HAP-1 (cell line): ENCODE measurements at regions not wholly inside any gene's neighbourhood (a gene's known extent, or its start where the extent isn't known, plus 50 kb on each side); places are given as distances from the start of the nearest gene placed in this dataset.

ENCODE experiments used
- DNase-seq, 2 experiments: peaks; one replicate each; pipeline ENCODE4 v3.0.0-alpha.2; 2016 to 2020; ENCODE audit warnings: low spot score in 2 of 2
- H3K27me3 ChIP-seq: fragments of 250-450 bp; sonication (Bioruptor Pico); 2 replicates; pipeline ENCODE4 v1.5.1; 2020; ENCODE audit warnings: low read depth, mild to moderate bottlenecking, moderate library complexity
- H3K36me3 ChIP-seq: fragments of 250-450 bp; sonication (Bioruptor Pico); replicated peaks from 2 replicates; pipeline ENCODE4 v1.5.1; 2020; ENCODE audit warnings: mild to moderate bottlenecking
- H3K4me1 ChIP-seq: fragments of 250-450 bp; sonication (Bioruptor Pico); 2 replicates; pipeline ENCODE4 v1.5.1; 2020; ENCODE audit warnings: mild to moderate bottlenecking
- H3K4me3 ChIP-seq: fragments of 250-450 bp; sonication (Bioruptor Pico); 2 replicates; pipeline ENCODE4 v1.5.1; 2020; ENCODE audit warnings: mild to moderate bottlenecking, moderate library complexity
- H3K9me3 ChIP-seq: fragments of 250-450 bp; sonication (Bioruptor Pico); 2 replicates; pipeline ENCODE4 v1.5.1; 2020; ENCODE audit warnings: mild to moderate bottlenecking, moderate library complexity
- in situ Hi-C: fragments of 300-500 bp; cut with MboI; formaldehyde crosslinking; loops from 3 replicates; pipeline ENCODE4 v1.14.3; 2020; ENCODE audit warnings: low sequenced_read_pairs, inconsistent platforms, mixed read lengths

GRCh38 chr16:82421851-82422250, 204.9 kb upstream of the CDH13 start:
- in situ Hi-C loops, result no loop called here
- peaks cover 5% of the 10 kb centered on the region; the same call in 1 of the 2 replicates for H3K27me3 ChIP-seq
- no peaks in the 10 kb centered on the region for H3K9me3 ChIP-seq
- no peaks in the 10 kb centered on the region for H3K4me1 ChIP-seq
- H3K4me3 ChIP-seq, result no peak overlapping the region
- DNase-seq, result no peak
- no peaks in the 10 kb centered on the region for H3K36me3 ChIP-seq

DNA sequence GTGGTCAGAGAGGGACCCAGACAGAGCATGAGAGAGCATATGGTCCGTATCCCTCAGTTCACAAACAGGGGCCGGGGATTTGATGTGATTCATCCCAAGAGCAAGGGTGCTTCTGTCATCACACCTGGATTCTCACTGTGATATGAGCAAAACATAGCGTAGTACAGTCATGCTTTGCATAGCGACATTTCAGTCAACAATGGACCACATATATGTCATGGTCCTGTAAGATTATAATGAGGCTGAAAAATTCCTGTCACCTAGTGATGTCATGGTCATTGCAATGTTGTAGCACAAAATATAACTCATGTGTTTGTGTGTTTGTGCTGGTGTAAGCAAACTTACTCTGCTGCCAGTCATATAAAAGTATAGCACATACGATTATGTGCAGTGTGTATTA, 207.4 kb upstream of the CDH13 start:
- in situ Hi-C loops, result no loop called here
- H3K27me3 ChIP-seq, result peaks cover 5% of the 10 kb centered on the region; the same call in 1 of the 2 replicates
- H3K4me3 ChIP-seq, result no peak overlapping the region
- no peaks in the 10 kb centered on the region for H3K36me3 ChIP-seq
- no peak for DNase-seq
- H3K4me1 ChIP-seq, result no peaks in the 10 kb centered on the region
- H3K9me3 ChIP-seq, result no peaks in the 10 kb centered on the region

DNA sequence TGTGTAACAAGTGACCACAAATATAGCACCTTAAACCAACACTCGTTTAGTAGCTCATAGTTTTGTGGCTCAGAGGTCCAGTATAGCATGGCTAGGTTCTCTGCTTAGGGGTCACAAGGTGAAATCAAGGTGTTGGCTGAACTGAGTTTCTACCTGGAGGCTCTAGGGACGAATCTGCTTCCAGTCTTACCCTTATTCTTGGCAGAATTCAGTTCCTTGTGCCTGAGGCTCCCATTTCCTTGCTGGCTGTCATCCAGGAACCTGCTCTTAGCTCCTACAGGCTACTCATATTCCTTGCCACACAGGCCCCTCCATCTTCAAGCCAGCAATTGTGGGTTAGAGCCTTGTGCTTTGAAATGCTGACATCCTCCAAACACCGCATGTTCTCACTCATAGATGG, 212.3 kb upstream of the CDH13 start:
- Histone ChIP-seq H3K36me3 (no peaks in the 10 kb centered on the region), H3K27me3 (peaks cover 4% of the 10 kb centered on the region; the same call in 1 of the 2 replicates), H3K9me3 (no peaks in the 10 kb centered on the region), H3K4me3 (no peak overlapping the region), H3K4me1 (no peaks in the 10 kb centered on the region)
- DNase-seq, result no peak
- in situ Hi-C loops, result no loop called here

GRCh38 chr16:82412770-82413169, 214.0 kb upstream of the CDH13 start:
- Histone ChIP-seq H3K27me3 (no peaks in the 10 kb centered on the region; the same call in 1 of the 2 replicates), H3K36me3 (no peaks in the 10 kb centered on the region), H3K4me1 (no peaks in the 10 kb centered on the region), H3K9me3 (no peaks in the 10 kb centered on the region), H3K4me3 (no peak overlapping the region)
- DNase-seq, result no peak
- in situ Hi-C loops, result no loop called here

DNA sequence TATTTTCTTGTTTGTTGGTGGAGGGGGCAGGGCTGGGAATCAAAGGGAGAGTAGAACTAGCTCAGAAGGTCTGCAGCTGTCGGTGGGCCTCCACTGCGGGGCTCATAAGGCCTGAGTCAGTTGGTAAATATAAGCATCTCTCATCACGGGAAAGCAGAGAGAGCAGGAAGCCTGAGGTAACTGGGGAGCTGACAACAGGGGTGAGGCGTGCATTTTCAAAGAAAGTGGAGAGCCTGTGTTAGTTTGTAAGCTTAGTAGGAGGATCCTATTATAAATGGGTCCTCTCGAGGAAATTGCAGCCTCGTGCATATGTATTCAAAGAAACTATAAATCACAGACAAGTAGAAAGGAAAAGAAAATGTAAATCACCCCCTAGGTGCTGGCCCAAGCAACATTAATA, 221.0 kb upstream of the CDH13 start:
- in situ Hi-C loops, result no loop called here
- no peak for DNase-seq
- H3K9me3 ChIP-seq, result no peaks in the 10 kb centered on the region
- H3K27me3 ChIP-seq, result no peaks in the 10 kb centered on the region
- H3K4me3 ChIP-seq, result no peak overlapping the region
- no peaks in the 10 kb centered on the region for H3K36me3 ChIP-seq
- H3K4me1 ChIP-seq, result no peaks in the 10 kb centered on the region

GRCh38 chr16:82404586-82405315, 222.0 kb upstream of the CDH13 start:
- H3K27me3 ChIP-seq, result no peaks in the 10 kb centered on the region
- in situ Hi-C loops, result no loop called here
- H3K36me3 ChIP-seq, result no peaks in the 10 kb centered on the region
- no peak overlapping the region for H3K4me3 ChIP-seq
- no peaks in the 10 kb centered on the region for H3K9me3 ChIP-seq
- no peaks in the 10 kb centered on the region for H3K4me1 ChIP-seq
- DNase-seq, result no peak

GRCh38 chr16:82402665-82403218, 224.0 kb upstream of the CDH13 start:
- no peak overlapping the region for H3K4me3 ChIP-seq
- in situ Hi-C loops, result no loop called here

DNA sequence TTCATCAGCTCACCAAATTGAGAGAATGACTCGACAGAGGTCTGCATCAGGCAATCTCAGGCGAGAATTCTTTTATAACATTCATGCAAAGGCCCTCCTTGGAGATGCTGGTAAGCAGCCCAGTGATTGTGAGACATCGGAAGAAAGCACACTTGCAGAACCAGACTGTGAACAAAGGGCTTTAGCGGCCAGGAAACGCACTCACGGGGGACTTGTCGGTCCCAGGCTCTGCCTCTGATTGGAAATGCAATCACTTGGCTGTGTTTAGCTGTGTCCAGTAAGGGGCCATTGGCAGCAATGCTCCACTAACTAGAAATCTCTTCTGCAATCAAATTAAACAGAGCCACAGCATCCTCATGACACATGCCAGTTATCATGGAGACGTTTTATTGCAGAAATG, 226.7 kb upstream of the CDH13 start:
- Histone ChIP-seq H3K4me1 (no peaks in the 10 kb centered on the region), H3K27me3 (0 out of 2 replicates have a peak, but pooled peaks cover 3% of the 10 kb centered on the region), H3K9me3 (no peaks in the 10 kb centered on the region), H3K36me3 (no peaks in the 10 kb centered on the region), H3K4me3 (no peak overlapping the region)
- in situ Hi-C loops, result no loop called here
- no peak for DNase-seq

More at GRCh38 chr16:82402665-82403218, 224.0 kb upstream of the CDH13 start:
- H3K9me3 ChIP-seq, result no peaks in the 10 kb centered on the region
- DNase-seq, result no peak
- no peaks in the 10 kb centered on the region for H3K36me3 ChIP-seq
- 0 out of 2 replicates have a peak, but pooled peaks cover 3% of the 10 kb centered on the region for H3K27me3 ChIP-seq
- H3K4me1 ChIP-seq, result no peaks in the 10 kb centered on the region

DNA sequence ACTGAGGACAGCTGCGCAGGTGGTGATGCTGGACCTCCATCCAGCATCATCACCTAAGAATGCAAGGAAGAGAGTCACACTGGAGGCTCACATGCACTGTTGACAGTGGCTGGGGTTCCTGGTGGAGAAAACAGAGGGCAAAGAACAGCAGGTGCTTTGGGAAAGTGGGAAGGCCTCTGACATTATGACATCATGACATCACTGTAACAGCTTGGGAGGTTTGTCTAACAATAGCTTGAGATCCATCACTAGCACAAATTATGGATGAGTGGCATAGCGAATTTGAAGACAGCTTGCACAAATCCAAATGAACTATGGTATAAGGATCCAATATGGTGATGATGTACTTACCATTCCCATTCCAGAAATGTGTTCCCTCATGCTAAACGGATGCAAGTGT, 226.5 kb upstream of the MPHOSPH6 start:
- no peak for DNase-seq
- no peaks in the 10 kb centered on the region for H3K4me1 ChIP-seq
- no peak overlapping the region for H3K4me3 ChIP-seq
- H3K36me3 ChIP-seq, result no peaks in the 10 kb centered on the region
- in situ Hi-C loops, result no loop called here
- no peaks in the 10 kb centered on the region for H3K9me3 ChIP-seq
- H3K27me3 ChIP-seq, result peaks cover 7% of the 10 kb centered on the region; the same call in 1 of the 2 replicates

DNA sequence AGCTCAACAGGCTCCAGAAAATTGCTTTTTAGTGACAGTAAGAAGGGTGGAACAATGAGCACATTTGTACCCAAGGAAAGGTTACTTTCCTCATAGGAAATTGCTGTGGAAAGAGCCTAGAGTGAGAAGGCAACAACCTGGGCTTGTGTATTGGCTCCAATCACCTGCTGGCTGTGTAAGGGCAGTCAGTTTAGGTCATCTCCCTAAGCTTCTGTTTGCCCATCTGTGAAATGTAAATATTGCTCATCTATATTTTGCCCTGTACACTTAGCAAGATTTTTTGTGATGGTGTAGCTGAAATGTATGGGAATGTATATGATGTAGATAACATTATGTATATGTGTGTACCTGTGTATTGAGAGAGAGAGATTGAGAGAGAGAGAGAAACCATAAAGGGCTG, 225.2 kb upstream of the MPHOSPH6 start:
- Histone ChIP-seq H3K9me3 (no peaks in the 10 kb centered on the region), H3K36me3 (no peaks in the 10 kb centered on the region), H3K27me3 (peaks cover 7% of the 10 kb centered on the region; the same call in 1 of the 2 replicates), H3K4me3 (no peak overlapping the region), H3K4me1 (no peaks in the 10 kb centered on the region)
- no peak for DNase-seq
- in situ Hi-C loops, result no loop called here

- in situ Hi-C loops, result no loop called here
- Histone ChIP-seq H3K4me1 (no peaks in the 10 kb centered on the region), H3K27me3 (peaks cover 4% of the 10 kb centered on the region; the same call in 1 of the 2 replicates), H3K9me3 (no peaks in the 10 kb centered on the region), H3K4me3 (no peak overlapping the region), H3K36me3 (no peaks in the 10 kb centered on the region)
- no peak for DNase-seq
Measured at GRCh38 chr16:82391690-82392089, 221.7 kb upstream of the MPHOSPH6 start.

DNA sequence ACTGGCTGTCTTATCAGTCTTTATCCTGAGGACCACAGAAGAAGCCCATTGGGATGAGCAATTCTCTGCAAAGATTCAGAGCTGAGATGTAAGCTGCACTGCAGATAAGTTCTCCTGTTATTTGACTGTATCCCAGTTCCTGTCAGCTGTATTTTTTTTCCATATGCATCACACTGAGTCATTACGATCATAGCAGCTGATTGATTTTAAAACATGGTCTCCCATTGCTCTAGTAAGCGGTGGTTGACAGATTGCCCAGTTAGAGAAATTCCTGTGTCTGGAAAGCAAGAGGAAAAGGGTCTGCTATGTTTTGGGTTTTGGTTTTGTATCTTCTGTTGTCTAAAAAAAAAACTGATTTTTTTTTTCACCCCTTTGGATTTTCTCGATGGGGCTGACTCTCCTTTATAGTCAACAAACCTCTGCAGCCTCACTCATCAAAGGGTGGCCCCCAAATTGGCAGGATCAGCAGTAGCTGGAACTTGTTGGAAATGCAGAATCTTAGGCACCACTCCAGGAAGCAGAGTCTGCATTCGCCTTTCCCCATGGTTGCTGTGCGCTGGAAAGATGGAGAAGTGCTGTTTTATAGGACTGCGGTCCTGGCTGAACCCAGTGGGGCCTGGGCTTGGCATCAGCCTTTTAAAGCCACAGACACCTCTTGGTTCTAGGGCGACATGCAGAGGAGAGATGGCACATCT, 220.1 kb upstream of the MPHOSPH6 start:
- in situ Hi-C loops, result no loop called here

GRCh38 chr16:82386761-82387160, 216.7 kb upstream of the MPHOSPH6 start:
- no peaks in the 10 kb centered on the region for H3K36me3 ChIP-seq
- no peaks in the 10 kb centered on the region for H3K4me1 ChIP-seq
- no peak overlapping the region for H3K4me3 ChIP-seq
- DNase-seq, result no peak
- H3K27me3 ChIP-seq, result no peaks in the 10 kb centered on the region
- in situ Hi-C loops, result no loop called here
- no peaks in the 10 kb centered on the region for H3K9me3 ChIP-seq

More for the DNA sequence above, 220.1 kb upstream of the MPHOSPH6 start:
- no peak for DNase-seq
- Histone ChIP-seq H3K36me3 (no peaks in the 10 kb centered on the region), H3K4me3 (no peak overlapping the region), H3K4me1 (no peaks in the 10 kb centered on the region), H3K27me3 (peaks cover 4% of the 10 kb centered on the region; the same call in 1 of the 2 replicates), H3K9me3 (no peaks in the 10 kb centered on the region)

- Histone ChIP-seq H3K9me3 (no peaks in the 10 kb centered on the region), H3K27me3 (no peaks in the 10 kb centered on the region)
- in situ Hi-C loops, result no loop called here
Measured at GRCh38 chr16:82384949-82385348, 214.9 kb upstream of the MPHOSPH6 start.

More at GRCh38 chr16:82384949-82385348, 214.9 kb upstream of the MPHOSPH6 start:
- Histone ChIP-seq H3K36me3 (no peaks in the 10 kb centered on the region), H3K4me3 (no peak overlapping the region), H3K4me1 (no peaks in the 10 kb centered on the region)
- no peak for DNase-seq
